GM23248 (cell line): ENCODE measurements at regions not wholly inside any gene's neighbourhood (a gene's known extent, or its start where the extent isn't known, plus 50 kb on each side); places are given as distances from the start of the nearest gene placed in this dataset.

ENCODE experiments used
- DNase-seq: peaks from one replicate; pipeline ENCODE4 v3.0.0-alpha.2; 2015
- H2AFZ ChIP-seq: fragments of 200-600 bp; sonication (generic); 2 replicates; pipeline ENCODE4 v1.6.1; 2016; ENCODE audit warnings: antibody characterized with exemption
- H3F3A ChIP-seq: fragments of 200-600 bp; sonication (generic); 2 replicates; pipeline ENCODE4 v1.6.1; 2016; ENCODE audit warnings: mild to moderate bottlenecking, antibody characterized with exemption, mixed run types; ENCODE audit not compliant: insufficient read depth
- H3K27ac ChIP-seq: fragments of 200-600 bp; sonication (generic); 2 replicates; pipeline ENCODE4 v1.5.1; 2016; ENCODE audit warnings: mild to moderate bottlenecking
- H3K27me3 ChIP-seq: fragments of 200-600 bp; sonication (generic); replicated peaks from 2 replicates; pipeline ENCODE4 v1.6.1; 2016; ENCODE audit warnings: mild to moderate bottlenecking; ENCODE audit not compliant: insufficient read depth
- H3K36me3 ChIP-seq: fragments of 200-600 bp; sonication (generic); 2 replicates; pipeline ENCODE4 v1.6.1; 2016; ENCODE audit warnings: low read depth, mild to moderate bottlenecking
- H3K4me1 ChIP-seq: fragments of 200-600 bp; sonication (generic); 2 replicates; pipeline ENCODE4 v1.6.1; 2016; ENCODE audit warnings: mild to moderate bottlenecking; ENCODE audit not compliant: insufficient read depth
- H3K4me2 ChIP-seq: fragments of 200-600 bp; sonication (generic); one replicate; pipeline ENCODE4 v1.6.1; 2016; ENCODE audit warnings: mild to moderate bottlenecking; ENCODE audit not compliant: unreplicated experiment
- H3K4me3 ChIP-seq: fragments of 200-600 bp; sonication (generic); 2 replicates; pipeline ENCODE4 v1.5.1; 2016; ENCODE audit warnings: mild to moderate bottlenecking
- H3K79me2 ChIP-seq: fragments of 200-600 bp; sonication (generic); 2 replicates; pipeline ENCODE4 v1.6.1; 2016; ENCODE audit warnings: mild to moderate bottlenecking; ENCODE audit not compliant: insufficient read depth
- H3K9ac ChIP-seq: fragments of 200-600 bp; sonication (generic); 2 replicates; pipeline ENCODE4 v1.6.1; 2016; ENCODE audit warnings: mild to moderate bottlenecking
- H3K9me2 ChIP-seq: fragments of 200-600 bp; sonication (generic); 2 replicates; pipeline ENCODE4 v1.6.1; 2016; ENCODE audit warnings: mixed run types, mild to moderate bottlenecking, moderate library complexity; ENCODE audit not compliant: insufficient read depth
- H3K9me3 ChIP-seq: fragments of 200-600 bp; sonication (generic); one replicate; pipeline ENCODE4 v1.6.1; 2017; ENCODE audit warnings: low read depth
- H4K20me1 ChIP-seq: fragments of 200-600 bp; sonication (generic); 2 replicates; pipeline ENCODE4 v1.6.0; 2016; ENCODE audit not compliant: insufficient read depth
- EZH2 ChIP-seq: fragments of 200-600 bp; sonication (generic); IDR thresholded peaks from 2 replicates; pipeline ENCODE4 v1.6.1; 2018; ENCODE audit warnings: antibody characterized with exemption, mild to moderate bottlenecking; ENCODE audit not compliant: insufficient read depth, poor library complexity, severe bottlenecking
- EZH2phosphoT487 ChIP-seq: fragments of 200-600 bp; sonication (generic); IDR thresholded peaks from 2 replicates; pipeline ENCODE4 v1.6.1; 2018; ENCODE audit warnings: antibody characterized with exemption, moderate library complexity, mild to moderate bottlenecking, low read depth; ENCODE audit not compliant: insufficient read depth
- WGBS, 2 experiments: methylation state at CpG; one replicate each; pipeline ENCODE4 v1.1.6; 2015 to 2017; ENCODE audit warnings: low lambda C conversion rate in 2 of 2, low coverage in 1 of 2; ENCODE audit errors: missing lambda C conversion rate in 2 of 2; 5-methylcytosine and 5-hydroxymethylcytosine counted together
- in situ Hi-C: fragments of 300-500 bp; cut with MboI; formaldehyde crosslinking; loops from 2 replicates; pipeline ENCODE4 v1.15.0; 2020

DNA sequence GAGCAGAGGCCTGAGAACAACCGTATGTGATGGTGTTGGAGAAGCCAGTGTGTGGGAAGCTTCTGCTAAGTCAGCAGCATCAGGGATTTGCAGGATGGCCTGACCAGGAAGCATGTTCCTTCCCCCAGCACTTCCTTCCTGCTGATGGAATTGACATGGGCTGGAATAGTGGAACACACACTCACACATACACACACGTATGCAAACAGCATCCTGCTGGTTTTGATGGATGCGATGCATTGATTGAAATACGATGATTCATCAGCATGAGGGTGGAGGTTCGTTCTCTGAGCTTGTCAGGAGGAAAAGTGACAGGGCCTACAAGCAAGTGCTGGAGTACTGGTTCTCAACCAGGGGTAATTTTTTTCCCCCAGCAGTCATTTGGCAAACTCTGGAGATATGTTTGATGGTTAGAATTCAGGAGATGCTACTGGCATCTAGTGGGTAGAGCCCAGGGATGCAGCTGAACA lies 229.1 kb downstream of the NFATC2 start:
- DNase-seq: peak; percentile 14
- no peaks in the 10 kb centered on the region for H3K79me2 ChIP-seq
- WGBS, 2 experiments: 73 to 80% methylated on average over 5 of the region's 5 CpGs
- no peak overlapping the region for H3K9ac ChIP-seq
- no peak overlapping the region for H3K27ac ChIP-seq
- no peak for TF ChIP-seq EZH2
- TF ChIP-seq EZH2phosphoT487: no peak
- H3K9me3 ChIP-seq: no peaks in the 10 kb centered on the region
- H2AFZ ChIP-seq: no peak overlapping the region
- H3K27me3 ChIP-seq: no peaks in the 10 kb centered on the region
- H3K36me3 ChIP-seq: no peaks in the 10 kb centered on the region
- no peak overlapping the region for H3K4me3 ChIP-seq
- in situ Hi-C loops: loop anchor here (25.0 kb wide), 1 partner anchor 501 kb away; no protein-coding TSS in a partner anchor
- no peaks in the 10 kb centered on the region for H3F3A ChIP-seq
- H3K4me2 ChIP-seq: no peak overlapping the region
- H3K9me2 ChIP-seq: no peaks in the 10 kb centered on the region
- no peaks in the 10 kb centered on the region for H3K4me1 ChIP-seq
- H4K20me1 ChIP-seq: no peaks in the 10 kb centered on the region

DNA sequence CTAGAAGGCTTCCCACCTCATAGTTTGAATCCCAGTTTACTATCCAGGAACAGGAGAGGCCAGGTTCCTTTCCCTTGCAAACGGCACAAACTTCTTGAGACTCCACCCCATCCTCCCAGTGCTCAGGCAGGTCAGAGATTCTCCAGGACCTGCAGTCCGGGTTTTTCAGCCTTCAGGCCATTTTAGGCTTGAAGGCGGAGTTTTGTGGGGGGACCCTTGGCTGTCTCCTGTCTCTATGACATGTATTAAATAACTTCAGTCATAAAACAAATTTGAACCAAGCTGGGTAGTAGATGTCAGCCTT lies 230.1 kb downstream of the NFATC2 start:
- Histone ChIP-seq H3K4me3 (no peak overlapping the region), H2AFZ (no peak overlapping the region), H3K9me2 (no peaks in the 10 kb centered on the region), H3K4me1 (no peaks in the 10 kb centered on the region), H3K79me2 (no peaks in the 10 kb centered on the region), H3K27ac (no peak overlapping the region), H3F3A (no peaks in the 10 kb centered on the region), H3K4me2 (no peak overlapping the region), H4K20me1 (no peaks in the 10 kb centered on the region), H3K36me3 (no peaks in the 10 kb centered on the region), H3K9ac (no peak overlapping the region), H3K27me3 (no peaks in the 10 kb centered on the region), H3K9me3 (no peaks in the 10 kb centered on the region)
- TF ChIP-seq EZH2 (no peak), EZH2phosphoT487 (no peak)
- in situ Hi-C loops: loop anchor here (25.0 kb wide), 1 partner anchor 500 kb away; no protein-coding TSS in a partner anchor
- 71 to 77% methylated on average over 3 of the region's 3 CpGs for WGBS, 2 experiments
- no peak for DNase-seq

DNA sequence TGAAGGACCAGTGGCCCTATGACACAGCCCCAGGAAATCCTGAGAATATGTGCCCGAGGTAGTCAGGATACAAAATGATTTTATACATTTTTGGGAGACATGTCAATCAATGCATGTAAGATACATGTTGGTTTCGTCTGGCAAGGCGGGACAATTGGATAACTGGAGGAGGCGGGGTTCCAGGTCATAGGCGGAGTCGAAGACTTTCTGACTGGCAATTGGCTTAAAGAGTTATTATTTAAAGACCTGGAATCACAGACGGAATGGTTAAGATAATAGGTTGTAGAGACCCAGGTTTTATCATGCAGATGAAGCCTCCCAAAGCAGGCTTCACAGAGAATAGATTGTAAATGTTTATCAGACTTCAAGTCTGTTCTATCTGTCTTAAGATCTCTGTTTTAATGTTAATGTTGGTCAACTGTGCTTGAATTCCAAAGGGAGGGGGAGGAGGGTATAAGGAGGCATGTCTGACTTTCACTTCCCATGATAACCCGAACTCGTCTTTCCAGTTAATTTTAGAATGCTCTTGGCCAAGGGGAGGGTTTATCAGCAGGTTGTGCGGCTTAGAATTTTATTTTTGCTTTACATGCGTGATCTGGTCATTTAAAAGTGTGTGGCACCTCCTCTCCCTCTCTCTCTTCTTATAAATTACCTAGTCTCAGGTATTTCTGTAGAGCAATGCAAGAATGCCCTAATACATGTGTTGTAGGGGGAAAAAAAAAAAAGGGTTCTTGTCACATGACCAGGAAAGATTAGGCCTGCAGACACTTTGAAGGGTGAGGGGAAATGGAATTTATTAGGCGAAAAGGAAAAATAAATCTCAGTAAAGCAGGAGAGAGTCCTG lies 230.7 kb downstream of the NFATC2 start:
- H3K9me3 ChIP-seq: no peaks in the 10 kb centered on the region
- in situ Hi-C loops: loop anchor here (25.0 kb wide), 1 partner anchor 500 kb away; no protein-coding TSS in a partner anchor
- H4K20me1 ChIP-seq: no peaks in the 10 kb centered on the region
- no peak overlapping the region for H2AFZ ChIP-seq
- no peaks in the 10 kb centered on the region for H3K9me2 ChIP-seq
- H3K36me3 ChIP-seq: no peaks in the 10 kb centered on the region
- no peak overlapping the region for H3K4me3 ChIP-seq
- no peaks in the 10 kb centered on the region for H3K27me3 ChIP-seq
- no peaks in the 10 kb centered on the region for H3K79me2 ChIP-seq
- no peak overlapping the region for H3K27ac ChIP-seq
- DNase-seq: no peak
- TF ChIP-seq EZH2phosphoT487 (no peak), EZH2 (no peak)
- no peak overlapping the region for H3K4me2 ChIP-seq
- no peaks in the 10 kb centered on the region for H3F3A ChIP-seq
- no peaks in the 10 kb centered on the region for H3K4me1 ChIP-seq
- 88 to 89% methylated on average over 12 of the region's 12 CpGs for WGBS, 2 experiments
- no peak overlapping the region for H3K9ac ChIP-seq

DNA sequence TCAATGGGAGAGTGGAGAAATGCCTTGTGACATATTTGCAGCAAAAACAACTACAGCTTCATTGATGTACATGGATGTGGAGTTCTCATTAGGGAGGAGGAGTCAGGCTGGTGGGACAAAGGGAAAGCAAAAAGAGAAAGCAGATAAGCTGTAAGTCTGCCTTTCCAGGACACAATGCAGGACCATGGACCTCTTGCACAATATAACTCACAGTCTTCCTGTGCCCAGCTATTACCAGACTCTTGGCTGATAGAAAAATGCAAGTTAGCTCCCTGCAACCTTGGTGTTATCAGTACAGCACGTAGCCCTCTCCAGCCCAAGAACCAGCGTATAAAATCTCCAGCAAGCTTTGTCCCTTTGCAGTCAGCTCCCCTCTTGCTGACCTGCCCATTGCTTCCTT lies 232.3 kb downstream of the NFATC2 start:
- no peaks in the 10 kb centered on the region for H3K4me1 ChIP-seq
- no peaks in the 10 kb centered on the region for H3K27me3 ChIP-seq
- in situ Hi-C loops: loop anchor here (25.0 kb wide), 1 partner anchor 498 kb away; no protein-coding TSS in a partner anchor
- no peak for TF ChIP-seq EZH2phosphoT487
- no peak for TF ChIP-seq EZH2
- H3K79me2 ChIP-seq: no peaks in the 10 kb centered on the region
- no peak overlapping the region for H2AFZ ChIP-seq
- no peak overlapping the region for H3K27ac ChIP-seq
- no peaks in the 10 kb centered on the region for H4K20me1 ChIP-seq
- no peak overlapping the region for H3K4me3 ChIP-seq
- no peaks in the 10 kb centered on the region for H3K9me3 ChIP-seq
- H3K9ac ChIP-seq: no peak overlapping the region
- WGBS, 2 experiments: 77 to 90% methylated on average over 2 of the region's 2 CpGs
- H3K9me2 ChIP-seq: no peaks in the 10 kb centered on the region
- no peak overlapping the region for H3K4me2 ChIP-seq
- peak; percentile 9 for DNase-seq
- no peaks in the 10 kb centered on the region for H3F3A ChIP-seq
- no peaks in the 10 kb centered on the region for H3K36me3 ChIP-seq
